Panc1 (cell line): ENCODE measurements at regions not wholly inside any gene's neighbourhood (a gene's known extent, or its start where the extent isn't known, plus 50 kb on each side); places are given as distances from the start of the nearest gene placed in this dataset.

ENCODE experiments used
- POLR2AphosphoS5 ChIP-seq: IDR thresholded peaks from 2 replicates; pipeline ENCODE4 v1.6.1; 2012; ENCODE audit warnings: mild to moderate bottlenecking, low read depth, low read length, moderate library complexity
- TF ChIP-seq, protein P1 (sequence below): fragments of 450-650 bp; IDR thresholded peaks from 2 replicates; pipeline ENCODE4 v1.5.1; 2017; ENCODE audit warnings: mild to moderate bottlenecking

DNA sequence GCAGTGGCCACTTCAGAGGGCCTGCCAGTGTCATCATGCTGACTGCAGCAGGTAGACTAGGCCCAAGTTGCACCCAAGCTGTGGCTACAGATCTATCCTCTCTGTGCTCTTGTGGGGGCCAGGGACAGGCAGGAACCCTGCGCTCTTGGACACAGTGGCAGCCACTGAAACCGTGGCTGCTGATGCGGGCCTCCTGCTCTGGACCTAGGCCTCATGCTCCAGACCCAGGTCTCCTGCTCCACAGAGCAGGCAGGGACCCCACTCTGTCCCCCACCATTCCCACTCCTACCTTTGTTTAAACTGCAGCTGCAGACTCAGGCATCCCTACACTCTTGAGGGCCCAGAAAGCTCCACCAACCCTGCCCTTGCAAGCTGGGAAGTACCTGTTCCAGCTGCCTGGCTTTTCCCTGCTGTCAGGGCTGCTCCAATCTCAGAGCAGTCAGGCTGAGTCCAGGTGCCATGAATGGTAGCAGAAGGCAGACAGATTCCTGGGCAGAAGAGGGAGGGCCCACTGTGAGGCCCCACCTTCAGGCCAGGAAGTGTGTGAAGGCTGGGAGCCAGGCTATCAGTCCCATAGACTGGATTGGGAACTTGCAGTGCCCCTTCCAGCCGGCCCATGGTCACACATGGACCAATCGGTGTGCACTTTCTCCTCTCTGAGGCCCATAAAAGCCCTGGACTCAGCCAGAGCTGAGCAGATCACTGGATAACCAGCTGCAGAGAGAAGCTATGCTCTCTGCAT, 634.0 kb upstream of the SEMA3D start:
- TF ChIP-seq, protein P1, sequence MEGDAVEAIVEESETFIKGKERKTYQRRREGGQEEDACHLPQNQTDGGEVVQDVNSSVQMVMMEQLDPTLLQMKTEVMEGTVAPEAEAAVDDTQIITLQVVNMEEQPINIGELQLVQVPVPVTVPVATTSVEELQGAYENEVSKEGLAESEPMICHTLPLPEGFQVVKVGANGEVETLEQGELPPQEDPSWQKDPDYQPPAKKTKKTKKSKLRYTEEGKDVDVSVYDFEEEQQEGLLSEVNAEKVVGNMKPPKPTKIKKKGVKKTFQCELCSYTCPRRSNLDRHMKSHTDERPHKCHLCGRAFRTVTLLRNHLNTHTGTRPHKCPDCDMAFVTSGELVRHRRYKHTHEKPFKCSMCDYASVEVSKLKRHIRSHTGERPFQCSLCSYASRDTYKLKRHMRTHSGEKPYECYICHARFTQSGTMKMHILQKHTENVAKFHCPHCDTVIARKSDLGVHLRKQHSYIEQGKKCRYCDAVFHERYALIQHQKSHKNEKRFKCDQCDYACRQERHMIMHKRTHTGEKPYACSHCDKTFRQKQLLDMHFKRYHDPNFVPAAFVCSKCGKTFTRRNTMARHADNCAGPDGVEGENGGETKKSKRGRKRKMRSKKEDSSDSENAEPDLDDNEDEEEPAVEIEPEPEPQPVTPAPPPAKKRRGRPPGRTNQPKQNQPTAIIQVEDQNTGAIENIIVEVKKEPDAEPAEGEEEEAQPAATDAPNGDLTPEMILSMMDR: no peak
- TF ChIP-seq POLR2AphosphoS5: no peak
